Neural progenitor cell (in vitro differentiated cells): ENCODE measurements at regions not wholly inside any gene's neighbourhood (a gene's known extent, or its start where the extent isn't known, plus 50 kb on each side); places are given as distances from the start of the nearest gene placed in this dataset.

ENCODE experiments used
- DNase-seq: peaks from one replicate; pipeline ENCODE4 v3.0.0-alpha.2; 2016; ENCODE audit warnings: low spot score
- H2AFZ ChIP-seq: fragments of 200-600 bp; sonication (generic); replicated peaks from 2 replicates; pipeline ENCODE4 v1.6.1; 2016; ENCODE audit warnings: antibody characterized with exemption
- H3F3A ChIP-seq: fragments of 200-600 bp; sonication (generic); 2 replicates; pipeline ENCODE4 v1.6.1; 2016; ENCODE audit warnings: antibody characterized with exemption, low read depth
- H3K27ac ChIP-seq: fragments of 200-600 bp; sonication (generic); 2 replicates; pipeline ENCODE4 v1.5.1; 2016; ENCODE audit warnings: mild to moderate bottlenecking
- H3K27me3 ChIP-seq: fragments of 200-600 bp; sonication (generic); 2 replicates; pipeline ENCODE4 v1.6.1; 2016; ENCODE audit warnings: mild to moderate bottlenecking, moderate library complexity
- H3K36me3 ChIP-seq: fragments of 200-600 bp; sonication (generic); 2 replicates; pipeline ENCODE4 v1.5.1; 2016
- H3K4me1 ChIP-seq: fragments of 200-600 bp; sonication (generic); 2 replicates; pipeline ENCODE4 v1.6.1; 2016; ENCODE audit warnings: mixed run types
- H3K4me2 ChIP-seq: fragments of 200-600 bp; sonication (generic); 2 replicates; pipeline ENCODE4 v1.6.1; 2016
- H3K4me3 ChIP-seq: fragments of 200-600 bp; sonication (generic); 2 replicates; pipeline ENCODE4 v1.5.1; 2016
- H3K79me2 ChIP-seq: fragments of 200-600 bp; sonication (generic); 2 replicates; pipeline ENCODE4 v1.6.1; 2016; ENCODE audit warnings: low read depth
- H3K9ac ChIP-seq: fragments of 200-600 bp; sonication (generic); 2 replicates; pipeline ENCODE4 v1.6.1; 2016
- H3K9me3 ChIP-seq: fragments of 200-600 bp; sonication (generic); 2 replicates; pipeline ENCODE4 v1.5.1; 2016; ENCODE audit warnings: low read depth
- H4K20me1 ChIP-seq: fragments of 200-600 bp; sonication (generic); 2 replicates; pipeline ENCODE4 v1.6.1; 2016; ENCODE audit warnings: low read depth
- H3K27ac Mint-ChIP-seq: 3 replicates; pipeline ENCODE4 v1.8.0; 2021; ENCODE audit warnings: mixed read lengths
- H3K27me3 Mint-ChIP-seq: 2 replicates; pipeline ENCODE4 v1.8.0; 2022; ENCODE audit warnings: low read depth, mild to moderate bottlenecking, inconsistent platforms, moderate library complexity, mixed read lengths; ENCODE audit not compliant: insufficient read depth
- H3K36me3 Mint-ChIP-seq: 3 replicates; pipeline ENCODE4 v1.8.0; 2021; ENCODE audit warnings: mixed read lengths
- H3K4me1 Mint-ChIP-seq: 3 replicates; pipeline ENCODE4 v1.8.0; 2021; ENCODE audit warnings: mixed read lengths
- H3K4me3 Mint-ChIP-seq: 3 replicates; pipeline ENCODE4 v1.8.0; 2021; ENCODE audit warnings: mild to moderate bottlenecking, moderate library complexity, mixed read lengths
- H3K9me3 Mint-ChIP-seq: 3 replicates; pipeline ENCODE4 v1.8.0; 2020; ENCODE audit warnings: mixed read lengths
- CTCF ChIP-seq: fragments of 200-600 bp; sonication (generic); IDR thresholded peaks from 2 replicates; pipeline ENCODE4 v1.5.1; 2017; ENCODE audit warnings: antibody characterized with exemption, mild to moderate bottlenecking
- EZH2 ChIP-seq: fragments of 200-600 bp; sonication (generic); IDR thresholded peaks from 2 replicates; pipeline ENCODE4 v1.6.1; 2017; ENCODE audit warnings: antibody characterized with exemption, mild to moderate bottlenecking, moderate library complexity
- EZH2phosphoT487 ChIP-seq: fragments of 200-600 bp; sonication (generic); IDR thresholded peaks from 2 replicates; pipeline ENCODE4 v1.6.1; 2017; ENCODE audit warnings: antibody characterized with exemption

DNA sequence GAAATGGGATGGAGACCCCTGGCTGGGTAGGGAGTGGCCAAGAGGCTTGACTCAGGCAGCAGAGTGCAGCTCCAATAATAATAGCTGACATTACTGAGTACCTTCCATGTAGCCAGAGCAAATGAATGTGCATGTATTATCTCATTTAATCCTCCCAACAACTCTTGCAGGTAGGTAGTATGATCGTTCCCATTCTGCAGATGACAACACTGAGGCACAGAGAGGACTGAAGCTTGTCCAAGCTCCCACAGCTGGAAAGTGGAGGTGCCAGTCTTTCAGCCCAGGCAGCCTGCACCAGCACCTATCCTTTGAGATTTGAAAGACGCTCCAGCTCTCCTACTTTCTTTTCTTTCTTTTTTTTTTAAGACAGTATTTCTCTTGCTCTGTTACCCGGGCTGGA is 87.6 kb downstream of the PCDH1 start:
- Histone ChIP-seq H3K9ac (no peak overlapping the region), H2AFZ (no peak overlapping the region), H4K20me1 (no peaks in the 10 kb centered on the region), H3K36me3 (no peaks in the 10 kb centered on the region), H3K4me1 (peaks cover 20% of the 10 kb centered on the region), H3K79me2 (no peaks in the 10 kb centered on the region), H3F3A (no peaks in the 10 kb centered on the region), H3K27ac (no peak overlapping the region), H3K9me3 (no peaks in the 10 kb centered on the region), H3K4me2 (no peak overlapping the region), H3K27me3 (no peaks in the 10 kb centered on the region), H3K4me3 (no peak overlapping the region)
- DNase-seq, result no peak
- Mint-ChIP-seq H3K36me3 (no peaks in the 10 kb centered on the region), H3K4me1 (peaks cover 22% of the 10 kb centered on the region), H3K9me3 (no peaks in the 10 kb centered on the region), H3K27me3 (peaks cover 12% of the 10 kb centered on the region), H3K4me3 (no peak overlapping the region), H3K27ac (no peak overlapping the region)
- no peak for TF ChIP-seq EZH2phosphoT487
- TF ChIP-seq EZH2, result no peak
- TF ChIP-seq CTCF, result no peak

DNA sequence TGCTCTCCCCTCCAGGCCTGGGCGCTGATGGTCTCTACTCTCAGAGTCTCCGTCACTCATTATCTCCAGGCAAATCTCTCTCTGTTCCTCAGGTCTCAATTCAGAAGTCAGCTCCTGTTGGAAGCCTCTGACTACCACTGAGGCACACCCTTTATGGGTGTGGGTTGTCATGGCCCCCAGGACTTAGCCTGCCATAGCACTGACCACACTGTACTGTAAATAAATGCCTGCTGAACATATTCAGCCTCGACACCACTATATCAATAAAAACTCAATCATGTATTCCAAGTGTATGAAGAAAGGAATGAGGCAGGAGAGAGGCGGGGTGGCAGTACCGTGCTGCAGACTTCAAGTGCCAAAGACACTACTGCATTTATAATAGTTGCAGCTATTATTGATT is 88.9 kb downstream of the PCDH1 start:
- H3K4me1 Mint-ChIP-seq, result peaks cover 20% of the 10 kb centered on the region
- Histone ChIP-seq H3K4me3 (no peak overlapping the region), H3K4me2 (no peak overlapping the region), H3K36me3 (no peaks in the 10 kb centered on the region), H3K27me3 (no peaks in the 10 kb centered on the region), H3K27ac (no peak overlapping the region), H4K20me1 (no peaks in the 10 kb centered on the region), H3K9me3 (no peaks in the 10 kb centered on the region), H3K9ac (no peak overlapping the region), H3K79me2 (no peaks in the 10 kb centered on the region), H3K4me1 (peaks cover 13% of the 10 kb centered on the region), H3F3A (no peaks in the 10 kb centered on the region), H2AFZ (no peak overlapping the region)
- peaks cover 5% of the 10 kb centered on the region for H3K27me3 Mint-ChIP-seq
- H3K36me3 Mint-ChIP-seq, result no peaks in the 10 kb centered on the region
- peak overlapping the region; percentile 6 for H3K27ac Mint-ChIP-seq
- no peaks in the 10 kb centered on the region for H3K9me3 Mint-ChIP-seq
- H3K4me3 Mint-ChIP-seq, result no peak overlapping the region
- TF ChIP-seq EZH2phosphoT487 (no peak), CTCF (no peak), EZH2 (no peak)
- no peak for DNase-seq

GRCh38 chr5:141788296-141788970 is 89.8 kb downstream of the PCDH1 start:
- Mint-ChIP-seq H3K27ac (peak overlapping the region; percentile 31), H3K27me3 (peaks cover 5% of the 10 kb centered on the region), H3K4me3 (no peak overlapping the region), H3K9me3 (no peaks in the 10 kb centered on the region), H3K36me3 (no peaks in the 10 kb centered on the region), H3K4me1 (peaks cover 23% of the 10 kb centered on the region)
- no peak overlapping the region for H3K9ac ChIP-seq
- H3K9me3 ChIP-seq, result no peaks in the 10 kb centered on the region
- H4K20me1 ChIP-seq, result no peaks in the 10 kb centered on the region
- no peaks in the 10 kb centered on the region for H3K27me3 ChIP-seq
- no peaks in the 10 kb centered on the region for H3F3A ChIP-seq
- DNase-seq, result no peak
- H3K79me2 ChIP-seq, result no peaks in the 10 kb centered on the region
- TF ChIP-seq CTCF (no peak), EZH2phosphoT487 (no peak), EZH2 (no peak)
- H3K36me3 ChIP-seq, result no peaks in the 10 kb centered on the region
- no peak overlapping the region for H3K4me2 ChIP-seq
- H3K4me1 ChIP-seq, result peaks cover 14% of the 10 kb centered on the region
- H3K27ac ChIP-seq, result no peak overlapping the region
- no peak overlapping the region for H3K4me3 ChIP-seq
- H2AFZ ChIP-seq, result no peak overlapping the region
